ENCODE measurements at regions not wholly inside any gene's neighbourhood (a gene's known extent, or its start where the extent isn't known, plus 50 kb on each side); places are given as distances from the start of the nearest gene placed in this dataset.

DNA sequence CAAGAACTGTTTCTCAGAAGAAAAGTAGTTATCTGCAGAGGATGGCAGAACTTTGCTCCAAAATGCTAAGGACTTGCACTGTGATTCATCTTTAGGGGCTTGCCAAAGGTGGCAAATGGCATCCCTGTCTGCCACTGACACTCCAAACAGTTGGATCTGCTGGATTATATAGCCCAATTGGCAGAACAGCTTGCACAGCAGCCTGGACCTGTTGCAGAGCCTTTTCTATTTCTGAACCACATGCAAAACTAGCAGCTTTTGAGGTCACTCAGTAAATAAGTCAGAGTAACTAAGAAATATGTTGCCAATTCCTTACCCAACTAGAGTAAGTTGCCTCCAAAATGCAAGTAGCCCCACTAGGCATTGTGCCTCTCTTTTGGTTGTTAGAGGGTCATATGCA is 397.5 kb upstream of the NOVA1 start:
- DNase-seq (ENCODE audit: low spot score): no peak

DNA sequence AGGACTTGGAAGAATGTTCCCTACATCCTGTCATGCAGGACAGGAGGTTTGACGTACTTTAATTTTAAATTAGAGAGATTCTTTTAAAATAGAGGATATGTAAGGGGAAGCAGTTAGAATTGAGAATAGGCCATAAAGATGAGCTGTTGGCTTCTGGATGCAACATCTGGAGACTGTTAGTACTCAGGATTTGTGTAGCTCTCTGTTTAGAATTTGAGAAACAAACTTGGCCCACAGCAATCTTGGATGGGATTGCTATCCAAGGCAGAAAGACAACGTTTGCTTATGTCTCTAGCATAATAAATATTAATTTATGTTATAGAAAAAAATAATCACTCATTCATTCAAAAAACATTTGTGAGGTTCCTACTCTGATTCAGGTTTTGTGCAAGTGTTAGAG is 398.4 kb upstream of the NOVA1 start:
- DNase-seq (ENCODE audit: low spot score): no peak

DNA sequence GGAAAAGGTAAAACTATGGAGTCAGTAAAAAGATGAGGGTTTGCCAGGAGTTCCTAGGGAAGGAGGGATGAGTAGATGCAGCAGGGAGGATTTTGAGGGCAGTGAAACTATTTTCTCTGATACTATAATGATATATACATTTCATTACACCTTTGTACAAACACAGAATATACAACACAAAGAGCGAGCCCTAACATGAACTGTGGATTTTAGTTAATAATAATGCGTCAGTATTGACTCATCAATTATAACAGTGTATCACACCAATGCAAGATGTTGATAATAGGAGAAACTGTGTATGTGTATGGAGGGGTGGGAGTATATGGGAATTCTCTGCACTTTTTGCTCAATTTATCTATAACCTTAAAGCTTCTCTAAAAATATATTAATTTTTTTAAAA is 404.3 kb upstream of the NOVA1 start:
- DNase-seq (ENCODE audit: low spot score): no peak

DNA sequence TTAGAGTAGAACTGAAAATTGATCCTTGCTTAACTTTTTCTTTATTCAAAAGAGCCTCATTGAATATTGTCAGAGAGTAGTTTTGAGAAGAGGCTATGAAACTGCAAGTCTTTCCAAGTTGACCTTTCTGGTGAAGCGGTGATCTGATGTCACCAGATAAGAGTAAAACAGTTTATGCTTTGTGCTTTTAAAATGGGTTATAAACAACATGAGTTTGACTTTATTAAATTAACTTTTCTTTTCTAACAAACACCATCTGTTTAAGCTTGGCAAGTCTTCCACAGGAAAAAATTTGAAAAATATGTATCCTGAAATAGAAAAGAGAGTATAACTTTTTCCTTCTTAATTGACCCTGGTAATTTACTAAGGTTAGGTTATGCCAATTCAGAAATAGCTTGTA is 408.7 kb upstream of the NOVA1 start:
- no peak for DNase-seq (ENCODE audit: low spot score)

DNA sequence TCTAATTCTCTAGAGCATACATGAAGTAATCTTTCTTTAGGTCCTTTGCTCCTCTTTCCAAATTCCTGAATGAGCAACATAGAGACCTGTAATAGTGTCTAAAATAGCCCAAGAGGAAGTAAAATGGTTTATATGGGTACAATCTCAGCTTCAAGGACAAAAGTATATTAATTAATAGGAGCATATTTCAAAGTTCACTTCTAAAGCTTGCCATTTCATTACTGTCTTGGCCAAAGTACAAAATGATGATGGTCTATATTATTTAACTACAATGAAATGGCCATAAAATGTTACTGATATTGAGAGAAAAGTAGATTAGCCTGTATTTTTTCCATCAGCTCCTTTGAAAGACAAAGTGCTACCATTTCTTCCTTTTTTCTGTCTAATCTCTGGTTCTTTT is 410.4 kb upstream of the NOVA1 start:
- no peak for DNase-seq (ENCODE audit: low spot score)

DNA sequence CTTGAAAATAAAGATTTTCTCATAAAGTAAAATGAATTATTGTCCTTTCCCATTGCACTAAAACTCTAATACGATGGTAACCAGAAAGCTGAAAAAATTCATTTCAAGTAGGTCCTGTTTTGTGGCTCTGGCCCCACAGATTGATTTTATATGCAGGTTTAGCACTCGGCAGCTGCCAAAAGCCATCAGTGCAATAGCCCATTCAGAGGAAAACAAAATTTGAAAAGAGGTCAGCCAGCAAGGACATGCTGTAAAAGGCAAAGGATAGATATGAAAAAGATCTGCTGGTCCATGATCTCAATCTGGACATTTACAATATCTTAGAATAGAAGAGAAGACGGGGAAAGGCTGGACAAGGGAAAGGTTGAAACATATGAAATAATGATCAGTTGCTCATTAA is 414.8 kb upstream of the NOVA1 start:
- DNase-seq (ENCODE audit: low spot score): no peak

DNA sequence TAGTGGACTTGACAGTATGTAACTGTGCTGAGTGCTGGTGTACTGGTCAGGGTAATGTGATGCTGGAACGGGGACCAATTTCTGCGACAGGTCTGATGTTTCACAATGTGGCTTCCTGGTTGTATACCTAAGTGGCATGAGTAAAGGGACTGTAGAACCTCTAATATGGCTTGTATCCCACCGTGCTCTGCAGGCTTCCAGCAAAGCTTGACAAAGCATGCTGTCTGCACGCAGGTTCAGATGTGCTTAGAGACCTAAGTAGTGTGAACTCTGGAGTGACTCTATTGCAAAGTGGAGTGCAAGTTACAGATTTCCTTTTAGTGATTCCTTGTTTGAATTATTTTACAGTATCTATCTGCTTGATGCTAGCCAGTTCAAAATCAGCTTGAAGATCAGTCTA is 415.8 kb upstream of the NOVA1 start:
- DNase-seq (ENCODE audit: low spot score): no peak

DNA sequence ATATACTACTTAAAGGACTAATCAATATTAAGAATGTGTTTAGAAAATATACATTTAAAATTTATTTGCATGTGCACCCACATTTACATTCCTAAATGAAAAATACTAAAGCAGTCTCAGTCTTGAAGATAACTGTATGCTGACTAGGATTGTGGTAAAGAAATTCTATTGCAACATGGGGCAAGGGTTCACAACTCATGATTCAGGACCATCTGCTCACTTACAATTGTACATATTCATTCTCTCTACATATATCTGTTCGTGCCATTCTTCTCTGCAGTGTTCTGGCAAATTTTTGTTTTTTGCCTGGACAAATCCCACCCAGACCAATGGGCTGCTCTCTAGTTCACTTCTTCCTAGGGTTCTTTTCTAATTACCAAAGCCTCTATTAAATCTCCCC is 417.2 kb upstream of the NOVA1 start:
- no peak for DNase-seq (ENCODE audit: low spot score)

DNA sequence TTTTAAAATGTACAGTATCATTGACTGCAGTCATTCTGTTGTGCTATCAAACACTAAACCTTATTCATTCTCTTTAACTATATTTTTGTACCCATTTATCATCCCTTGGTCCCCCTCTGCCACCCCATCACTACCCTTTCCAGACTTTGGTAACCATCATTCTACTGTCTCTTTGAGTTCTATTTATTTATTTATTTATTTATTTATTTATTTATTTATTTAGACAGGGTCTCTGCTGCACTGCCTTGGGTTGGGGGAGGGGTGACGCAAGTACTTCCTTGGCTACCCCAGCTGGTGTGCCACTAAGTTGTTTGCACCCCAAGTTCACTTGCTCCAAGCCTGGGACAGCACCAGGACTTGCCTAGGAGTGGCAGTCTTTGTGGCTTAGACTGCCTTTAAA is 427.8 kb upstream of the NOVA1 start:
- no peak for DNase-seq (ENCODE audit: low spot score)

DNA sequence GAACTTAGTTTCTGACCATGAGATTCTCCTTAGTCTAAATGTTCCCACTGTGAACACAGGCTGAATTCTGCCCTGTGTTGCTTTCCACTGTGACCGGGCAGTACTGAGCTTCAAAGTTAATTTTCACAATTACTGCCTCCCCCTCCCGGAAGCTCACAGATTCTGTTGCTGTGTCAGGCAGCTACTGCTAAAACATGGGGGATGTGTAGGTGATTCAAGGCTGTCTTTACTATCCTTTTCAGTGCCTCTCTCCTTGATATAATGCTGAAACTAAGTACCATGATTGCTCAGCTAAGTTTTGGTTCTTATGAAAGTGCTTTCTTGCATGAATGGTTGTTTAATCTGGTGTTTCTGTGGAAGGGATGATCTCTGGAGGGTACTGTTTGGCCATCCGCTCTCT is 428.3 kb upstream of the NOVA1 start:
- DNase-seq (ENCODE audit: low spot score): no peak

DNA sequence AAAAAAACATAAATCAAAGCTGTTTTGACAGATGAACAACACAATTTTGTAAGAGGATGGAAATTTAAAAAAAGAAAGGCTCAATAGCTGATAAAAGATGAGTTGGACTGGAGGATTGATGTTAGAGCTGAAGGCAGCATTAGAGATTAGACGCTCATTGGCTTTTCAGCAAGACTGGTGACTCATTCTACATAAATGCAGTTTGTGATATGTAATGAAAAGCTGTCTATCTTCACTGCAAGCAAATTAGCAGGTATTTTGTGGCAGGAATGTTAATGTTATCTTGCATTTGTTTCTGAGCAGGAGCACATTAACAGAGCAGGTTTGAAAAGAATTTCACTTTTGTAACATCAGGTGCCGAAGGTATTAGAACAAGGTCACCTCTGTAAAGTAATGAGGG is 442.7 kb upstream of the NOVA1 start:
- DNase-seq (ENCODE audit: low spot score): no peak

DNA sequence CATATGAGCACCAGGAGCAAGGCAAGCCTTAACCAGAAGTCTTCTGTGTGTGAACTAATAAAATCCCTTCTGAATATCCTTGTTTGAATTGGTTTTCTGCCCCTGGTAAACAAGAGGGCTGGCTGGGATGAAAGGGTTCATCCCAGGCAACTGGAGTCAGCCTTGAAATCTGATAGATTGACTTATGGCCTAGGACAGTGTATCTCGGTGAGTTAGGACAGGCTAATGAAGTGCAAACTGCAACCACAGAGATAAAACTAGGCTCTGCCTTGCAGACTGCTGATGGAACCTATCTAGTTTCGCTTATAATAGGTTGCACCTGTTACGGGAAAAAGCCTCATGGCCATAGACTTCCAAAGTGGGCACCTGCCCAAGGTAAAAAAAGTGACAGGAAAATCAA is 451.9 kb upstream of the NOVA1 start:
- DNase-seq (ENCODE audit: low spot score): no peak

DNA sequence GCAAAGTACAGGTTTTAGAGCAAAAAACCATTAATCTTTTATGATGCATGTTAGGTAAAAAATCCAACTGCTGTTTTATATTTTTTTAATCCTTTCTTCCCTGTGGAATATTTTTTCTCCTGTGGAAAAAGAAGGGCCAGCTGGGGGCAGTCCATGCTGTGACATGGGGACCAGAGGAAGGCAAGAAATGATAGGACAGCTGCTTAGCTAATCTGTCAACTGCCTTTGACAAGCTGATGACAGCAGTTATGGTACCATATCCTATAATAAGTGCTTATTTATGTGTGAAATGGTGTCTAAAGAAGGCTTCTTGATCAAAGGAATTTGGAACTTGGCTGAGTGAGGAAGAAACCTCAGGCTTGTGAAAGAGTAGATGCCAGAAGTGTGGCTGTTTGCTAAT is 452.4 kb upstream of the NOVA1 start:
- DNase-seq (ENCODE audit: low spot score): no peak

DNA sequence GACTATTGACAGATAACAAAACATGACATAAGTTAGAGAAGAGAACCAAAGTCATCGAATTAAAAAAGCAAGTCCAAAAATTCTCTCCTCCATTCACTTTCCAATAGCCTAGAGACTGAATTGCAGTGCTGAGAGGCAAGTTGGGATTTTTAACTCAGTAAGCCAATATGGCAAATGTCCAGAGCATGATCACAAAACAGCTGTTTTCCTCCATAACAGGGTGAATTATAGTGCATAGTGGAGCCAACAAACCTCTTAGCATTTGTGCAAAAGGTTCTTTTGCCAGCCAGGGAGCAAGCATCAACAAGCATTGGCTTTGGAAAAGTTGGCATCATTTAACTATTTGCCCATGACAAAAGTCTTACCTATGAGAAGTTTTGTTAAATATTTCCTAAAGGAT is 458.8 kb upstream of the NOVA1 start:
- no peak for DNase-seq (ENCODE audit: low spot score)

DNA sequence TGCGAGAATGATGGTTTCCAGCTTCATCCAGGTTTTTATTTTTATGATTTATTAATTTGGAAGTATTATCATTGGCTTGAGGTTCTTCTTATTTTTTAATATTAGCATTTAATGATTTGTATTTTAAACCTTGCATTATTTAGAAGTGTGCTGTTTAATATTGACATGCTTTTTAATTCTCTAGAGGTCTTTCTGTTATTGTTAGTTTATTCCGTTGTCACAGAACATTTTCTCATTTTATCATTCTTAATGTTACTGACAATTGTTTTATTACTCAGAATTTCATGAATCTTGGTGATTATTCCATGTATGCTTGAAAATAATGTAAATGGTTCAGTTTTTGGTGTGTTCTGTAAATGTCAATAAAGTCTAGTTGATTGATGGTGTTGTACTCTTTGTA is 463.5 kb upstream of the NOVA1 start:
- DNase-seq (ENCODE audit: low spot score): no peak

DNA sequence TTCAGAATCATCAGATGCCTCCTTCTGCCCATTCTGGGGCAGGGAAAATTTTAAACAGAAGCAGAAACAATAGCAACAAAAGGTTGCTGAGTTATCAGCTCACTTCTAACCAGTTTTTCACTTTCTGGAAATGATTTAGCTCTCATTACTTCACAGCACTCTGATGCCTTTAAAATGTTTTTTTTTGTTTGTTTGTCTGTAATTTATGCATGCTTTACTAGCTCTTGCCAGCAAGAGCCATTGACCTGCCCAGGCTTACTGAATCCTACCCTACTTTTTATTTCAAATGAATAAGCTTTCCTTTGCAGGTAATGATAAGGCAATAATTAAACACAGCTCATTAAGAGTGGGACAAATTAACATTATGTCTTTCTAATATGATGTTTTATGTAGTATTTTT is 466.1 kb upstream of the NOVA1 start:
- no peak for DNase-seq (ENCODE audit: low spot score)

DNA sequence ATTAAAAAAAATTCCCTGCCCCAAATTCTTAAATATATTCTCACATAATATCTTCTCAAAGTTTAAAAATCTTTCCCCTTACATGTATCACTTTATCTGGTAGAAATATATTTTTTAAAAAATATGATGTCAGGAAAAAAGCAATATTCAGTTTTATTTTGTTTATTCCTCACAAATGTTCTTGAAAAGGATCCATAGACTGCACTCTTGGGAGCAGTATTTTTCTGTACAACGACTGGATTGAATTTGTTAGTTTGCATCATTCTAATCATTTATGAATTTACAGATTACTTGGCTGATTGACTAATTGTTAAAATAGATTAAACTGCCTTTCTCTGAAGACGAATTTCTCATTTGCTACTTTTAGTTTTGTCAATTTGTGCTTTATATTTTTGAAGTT is 468.1 kb upstream of the NOVA1 start:
- DNase-seq (ENCODE audit: low spot score): no peak

DNA sequence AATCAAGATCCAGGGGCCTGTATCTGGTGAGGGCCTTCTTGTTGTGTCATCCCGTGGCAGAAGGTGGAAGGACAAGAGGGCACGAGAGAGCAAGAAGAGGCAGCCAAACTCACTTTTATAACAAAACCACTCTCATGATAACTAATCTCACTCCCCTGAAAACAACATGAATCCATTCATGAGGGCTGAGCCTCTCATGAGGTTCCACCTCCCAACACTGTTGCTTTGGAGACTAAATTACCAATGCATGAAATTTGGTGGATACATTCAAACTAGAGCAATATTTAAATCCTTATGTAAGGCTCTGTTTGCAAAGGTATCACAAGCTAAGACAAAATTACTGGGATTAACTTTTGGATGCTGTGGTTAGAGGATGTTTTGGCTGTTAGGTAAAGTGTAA is 470.1 kb upstream of the NOVA1 start:
- DNase-seq (ENCODE audit: low spot score): no peak

DNA sequence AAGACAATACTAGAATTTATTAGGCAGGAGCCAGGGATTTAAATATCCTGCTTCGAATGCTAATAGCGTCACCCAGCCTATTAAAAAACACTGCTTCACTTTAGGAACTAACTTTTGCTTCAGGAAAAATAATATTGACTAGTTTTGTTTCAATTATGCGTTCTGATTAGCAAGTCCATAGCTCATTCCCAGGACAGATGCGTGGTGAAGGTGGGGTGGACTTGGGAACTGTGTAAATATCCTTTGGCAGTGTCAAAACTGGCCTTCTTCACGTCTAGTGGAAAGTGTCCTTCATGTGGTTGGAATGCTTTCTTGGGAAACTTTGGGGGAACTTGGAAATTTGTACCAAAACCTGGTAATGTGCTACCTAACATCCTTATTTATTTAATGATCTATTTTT is 474.8 kb upstream of the NOVA1 start:
- no peak for DNase-seq (ENCODE audit: low spot score)

DNA sequence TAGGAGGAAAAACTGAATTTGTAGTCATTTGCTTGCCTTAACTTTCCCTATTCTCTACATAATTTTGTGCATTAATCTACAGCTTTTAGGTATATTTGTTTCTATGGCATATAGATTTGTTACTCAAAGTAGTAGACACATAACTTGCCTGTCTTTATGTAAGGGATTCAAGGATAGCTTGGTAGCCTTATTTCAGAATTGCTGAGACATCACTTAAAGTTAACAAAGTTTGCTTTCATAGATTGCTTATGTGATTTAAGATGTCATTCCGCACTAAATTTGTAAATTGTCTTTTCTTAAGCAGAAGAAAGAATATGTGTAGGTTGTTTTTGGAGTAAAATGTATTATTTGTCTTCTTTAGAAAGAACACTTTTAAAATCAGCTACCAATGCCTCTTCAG is 477.7 kb upstream of the NOVA1 start:
- no peak for DNase-seq (ENCODE audit: low spot score)

DNA sequence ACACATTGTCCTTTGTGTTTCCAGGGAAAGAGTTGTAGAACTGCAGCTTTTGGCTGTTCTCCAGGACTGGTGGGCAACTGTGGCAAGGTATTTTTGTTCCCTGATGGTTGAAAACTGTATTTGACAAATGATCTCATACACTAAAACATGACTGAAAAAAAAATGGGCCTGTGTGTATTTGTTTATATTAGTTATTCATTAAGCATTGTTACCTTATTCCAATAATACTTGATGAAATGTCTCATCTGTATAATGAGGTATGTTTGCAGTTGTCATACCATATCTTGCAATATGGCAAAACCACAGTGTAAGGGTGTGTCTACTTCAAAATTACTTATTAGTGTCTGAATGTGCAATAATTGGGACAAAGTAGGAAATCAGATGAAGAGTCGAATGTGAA is 479.4 kb upstream of the NOVA1 start:
- DNase-seq (ENCODE audit: low spot score): no peak

DNA sequence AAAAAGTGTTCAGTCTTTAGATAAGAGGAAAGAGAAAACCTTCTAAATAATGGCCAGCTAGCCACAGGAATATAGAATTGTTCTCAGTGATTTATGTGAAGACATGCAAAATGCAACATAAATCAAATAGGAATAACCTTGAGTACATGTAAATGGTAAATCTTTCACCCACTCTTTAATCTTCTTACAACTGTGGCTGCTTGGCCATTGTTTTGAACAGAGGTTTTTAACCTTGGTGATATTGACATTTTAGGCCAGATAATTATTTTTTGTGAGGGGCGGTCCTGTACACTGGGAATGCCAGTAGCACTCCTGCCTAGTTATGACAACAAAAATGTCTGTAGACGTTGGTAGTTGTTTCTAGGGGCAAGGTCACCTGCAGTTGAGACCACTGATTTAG is 479.9 kb upstream of the NOVA1 start:
- no peak for DNase-seq (ENCODE audit: low spot score)

DNA sequence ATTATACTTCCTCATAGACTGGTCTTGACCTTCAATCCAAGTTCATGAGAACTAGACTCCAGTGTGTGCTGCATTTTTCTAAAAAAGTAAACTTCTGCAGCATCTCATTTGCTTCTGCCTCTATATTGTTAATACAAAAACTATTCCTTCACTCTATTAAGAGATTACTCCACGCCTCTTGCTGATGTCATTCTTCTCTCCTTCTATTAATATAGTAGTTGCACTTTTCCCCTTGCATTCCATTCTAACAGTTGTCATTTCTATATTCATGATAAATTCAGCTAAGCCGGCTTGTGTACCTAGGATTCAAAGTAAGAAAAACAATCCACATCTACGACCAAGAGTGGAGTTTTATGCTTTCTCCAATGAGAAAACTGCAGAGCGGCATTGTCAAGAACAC is 480.4 kb upstream of the NOVA1 start:
- DNase-seq (ENCODE audit: low spot score): no peak

DNA sequence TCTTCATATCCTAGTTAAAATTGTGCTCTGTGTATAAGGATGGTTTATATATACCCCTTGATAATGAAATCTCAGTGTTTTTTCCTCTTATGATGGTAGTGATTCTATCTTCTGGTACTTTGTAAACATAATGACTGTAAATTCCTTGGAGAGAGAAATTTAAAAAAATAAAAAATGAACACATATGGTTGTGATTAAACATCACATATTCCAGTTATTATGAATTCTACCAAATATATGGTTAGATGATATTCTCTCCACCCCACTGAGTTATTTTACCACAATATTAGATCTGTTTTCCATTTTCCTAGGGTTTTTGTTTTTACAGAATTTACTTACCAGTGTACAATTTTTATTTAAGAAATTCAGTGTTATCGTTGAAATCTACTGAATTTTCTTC is 481.9 kb upstream of the NOVA1 start:
- no peak for DNase-seq (ENCODE audit: low spot score)

DNA sequence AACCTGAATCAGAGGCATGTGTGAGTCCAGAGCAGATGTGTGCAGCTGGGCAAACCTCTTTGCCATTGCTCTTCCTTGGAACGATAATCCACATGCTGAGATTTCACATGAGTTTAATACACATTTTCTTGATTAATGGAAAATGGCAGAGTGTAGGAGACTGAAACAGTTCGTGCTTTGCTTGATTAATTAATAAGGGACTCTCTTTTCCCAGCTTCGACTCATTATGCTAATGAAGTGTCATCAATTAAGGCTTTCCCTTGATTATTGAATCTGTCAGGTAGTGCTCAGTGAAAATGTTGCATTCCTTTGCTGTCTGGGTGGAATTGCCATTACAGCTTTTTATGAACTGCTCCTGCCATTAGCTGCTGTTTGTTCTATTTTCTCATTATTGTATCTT is 487.7 kb upstream of the NOVA1 start:
- no peak for DNase-seq (ENCODE audit: low spot score)

DNA sequence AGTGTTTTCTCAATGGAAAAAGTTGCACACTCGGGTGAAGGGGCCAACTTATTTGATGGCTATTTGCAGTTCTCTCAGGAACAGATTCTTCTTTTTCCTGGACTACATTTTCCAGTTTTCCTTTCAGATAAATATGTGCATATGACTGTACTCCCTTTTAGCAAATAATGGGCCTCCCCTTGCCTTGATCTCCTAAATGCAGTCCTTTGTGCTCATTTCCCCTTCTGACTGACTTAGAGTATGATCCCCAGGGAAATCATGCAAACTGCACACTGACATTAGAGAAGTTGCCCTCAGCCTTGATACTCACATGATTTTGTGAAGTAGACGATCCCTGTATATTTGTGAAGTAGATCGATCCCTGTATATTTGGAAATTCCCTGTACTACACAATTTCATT is 492.9 kb upstream of the NOVA1 start:
- DNase-seq (ENCODE audit: low spot score): no peak

Measured in HuH-7.5 (cell line).